ENCODE measurements at regions not wholly inside any gene's neighbourhood (a gene's known extent, or its start where the extent isn't known, plus 50 kb on each side); places are given as distances from the start of the nearest gene placed in this dataset.
A peak's percentile ranks its signal among the peaks of the same experiment; 100 is the strongest.

DNA sequence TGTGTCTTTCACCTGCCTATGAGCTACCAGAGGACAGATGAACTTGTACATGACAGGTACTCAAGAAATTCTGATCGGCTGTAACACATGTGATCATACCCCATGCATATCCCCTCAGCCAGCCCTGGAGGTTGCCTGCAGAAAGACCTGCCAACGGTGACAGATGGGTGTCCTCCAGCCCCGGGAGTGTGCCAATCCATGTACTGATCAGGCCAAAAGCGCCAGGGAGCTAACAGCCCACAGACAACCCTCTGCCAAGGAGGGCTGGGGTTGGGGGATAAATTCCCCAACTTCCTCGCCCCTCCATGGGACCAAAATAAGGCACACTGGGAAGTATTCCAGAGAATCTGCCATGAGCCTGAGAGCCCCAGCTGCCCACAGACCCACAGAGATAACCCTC lies 189.4 kb downstream of the CCT6B start:
- no peak overlapping the region for H2BK20ac ChIP-seq (ENCODE audit: low read depth, low read length, poor library complexity, severe bottlenecking)
- no peak overlapping the region for H2BK12ac ChIP-seq (ENCODE audit: insufficient read length, low read depth, low read length)
- no peak overlapping the region for H2BK15ac ChIP-seq (ENCODE audit: low read depth, low read length)
- peaks cover 0 to 16% of the 10 kb centered on the region in 2 experiments; a peak in 2 of 4 replicates for H3K4me1 Mint-ChIP-seq
- H3K18ac ChIP-seq (ENCODE audit: insufficient read length, low read depth, low read length): no peak overlapping the region
- no peak overlapping the region for H2AFZ ChIP-seq (ENCODE audit: low read length)
- no peak overlapping the region for H3K9ac ChIP-seq (ENCODE audit: extremely low read depth, insufficient read length, low read length)
- H3K9me3 ChIP-seq (ENCODE audit: control insufficient read depth, low read depth, low read length): no peaks in the 10 kb centered on the region
- H3K79me1 ChIP-seq (ENCODE audit: insufficient read depth, low read depth, low read length, poor library complexity, severe bottlenecking): no peaks in the 10 kb centered on the region
- peaks cover 24% of the 10 kb centered on the region for H3K27me3 Mint-ChIP-seq (ENCODE audit: low read depth)
- no peaks in the 10 kb centered on the region for H3K4me1 ChIP-seq (ENCODE audit: insufficient read depth, low read length)
- no peak overlapping the region for H3K14ac ChIP-seq (ENCODE audit: insufficient read depth, low read length)
- H4K5ac ChIP-seq (ENCODE audit: insufficient read length, low read depth, low read length): no peak overlapping the region
- H3K27ac Mint-ChIP-seq: peak overlapping the region in 1 of 3 experiments; percentile 41; a peak in 1 of 7 replicates
- no peak overlapping the region for H3K27ac ChIP-seq (ENCODE audit: insufficient read length, low read depth, low read length)
- H3K27me3 ChIP-seq (ENCODE audit: insufficient read depth, low read length): 0 out of 2 replicates have a peak, but pooled peaks cover 2% of the 10 kb centered on the region
- no peak for DNase-seq
- no peaks in the 10 kb centered on the region for H4K20me1 ChIP-seq (ENCODE audit: control insufficient read depth, insufficient read depth, insufficient read length)
- no peak overlapping the region for H2BK120ac ChIP-seq (ENCODE audit: low read depth, low read length, poor library complexity, severe bottlenecking)
- no peak overlapping the region for H3K4ac ChIP-seq (ENCODE audit: low read depth, low read length)
- no peak overlapping the region for H2BK5ac ChIP-seq (ENCODE audit: insufficient read length, low read length)
- no peaks in the 10 kb centered on the region for H3K36me3 Mint-ChIP-seq (ENCODE audit: insufficient read depth in 1 of 3, low read depth in 3 of 3)
- H4K8ac ChIP-seq (replicated peaks; ENCODE audit: insufficient read length, low read depth, low read length): no peak overlapping the region
- no peaks in the 10 kb centered on the region for H3K9me3 Mint-ChIP-seq
- TF ChIP-seq, protein P1, sequence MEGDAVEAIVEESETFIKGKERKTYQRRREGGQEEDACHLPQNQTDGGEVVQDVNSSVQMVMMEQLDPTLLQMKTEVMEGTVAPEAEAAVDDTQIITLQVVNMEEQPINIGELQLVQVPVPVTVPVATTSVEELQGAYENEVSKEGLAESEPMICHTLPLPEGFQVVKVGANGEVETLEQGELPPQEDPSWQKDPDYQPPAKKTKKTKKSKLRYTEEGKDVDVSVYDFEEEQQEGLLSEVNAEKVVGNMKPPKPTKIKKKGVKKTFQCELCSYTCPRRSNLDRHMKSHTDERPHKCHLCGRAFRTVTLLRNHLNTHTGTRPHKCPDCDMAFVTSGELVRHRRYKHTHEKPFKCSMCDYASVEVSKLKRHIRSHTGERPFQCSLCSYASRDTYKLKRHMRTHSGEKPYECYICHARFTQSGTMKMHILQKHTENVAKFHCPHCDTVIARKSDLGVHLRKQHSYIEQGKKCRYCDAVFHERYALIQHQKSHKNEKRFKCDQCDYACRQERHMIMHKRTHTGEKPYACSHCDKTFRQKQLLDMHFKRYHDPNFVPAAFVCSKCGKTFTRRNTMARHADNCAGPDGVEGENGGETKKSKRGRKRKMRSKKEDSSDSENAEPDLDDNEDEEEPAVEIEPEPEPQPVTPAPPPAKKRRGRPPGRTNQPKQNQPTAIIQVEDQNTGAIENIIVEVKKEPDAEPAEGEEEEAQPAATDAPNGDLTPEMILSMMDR (conservative IDR thresholded peaks at IDR 0.05): no peak
- H3K56ac ChIP-seq (ENCODE audit: insufficient read length, low read depth, low read length): no peak overlapping the region
- H3K23me2 ChIP-seq (ENCODE audit: insufficient read length, low read depth, low read length, poor library complexity, severe bottlenecking): no peaks in the 10 kb centered on the region
- no peak overlapping the region for H3K23ac ChIP-seq (ENCODE audit: insufficient read length, low read depth, low read length)
- H3K4me3 Mint-ChIP-seq: no peak overlapping the region
- H3T11ph ChIP-seq (ENCODE audit: low read length): no peak overlapping the region
- H3K79me2 ChIP-seq (ENCODE audit: insufficient read depth, low read length): no peaks in the 10 kb centered on the region
- no CpG with 5 or more reads among the region's 5 CpGs for WGBS (ENCODE audit: extremely low coverage, insufficient read length, low lambda C conversion rate)
- H3K4me2 ChIP-seq (ENCODE audit: insufficient read depth, insufficient read length, low read length): no peak overlapping the region
- H4K91ac ChIP-seq (ENCODE audit: insufficient read length, low read depth, low read length): no peak overlapping the region
- H2AK5ac ChIP-seq (ENCODE audit: insufficient read length, low read length): no peak overlapping the region

Data from H9 (cell line).